Stimulated activated CD4-positive, alpha-beta T cell treated with anti-CD3 and anti-CD28 coated beads, Interleukin-4, amount 100 ng/mL, for 4 hours (primary cell): ENCODE measurements at regions not wholly inside any gene's neighbourhood (a gene's known extent, or its start where the extent isn't known, plus 50 kb on each side); places are given as distances from the start of the nearest gene placed in this dataset.

Source experiments
- DNase-seq, 2 experiments: peaks; one replicate each; pipeline ENCODE4 v3.0.0-alpha.2; 2020

DNA sequence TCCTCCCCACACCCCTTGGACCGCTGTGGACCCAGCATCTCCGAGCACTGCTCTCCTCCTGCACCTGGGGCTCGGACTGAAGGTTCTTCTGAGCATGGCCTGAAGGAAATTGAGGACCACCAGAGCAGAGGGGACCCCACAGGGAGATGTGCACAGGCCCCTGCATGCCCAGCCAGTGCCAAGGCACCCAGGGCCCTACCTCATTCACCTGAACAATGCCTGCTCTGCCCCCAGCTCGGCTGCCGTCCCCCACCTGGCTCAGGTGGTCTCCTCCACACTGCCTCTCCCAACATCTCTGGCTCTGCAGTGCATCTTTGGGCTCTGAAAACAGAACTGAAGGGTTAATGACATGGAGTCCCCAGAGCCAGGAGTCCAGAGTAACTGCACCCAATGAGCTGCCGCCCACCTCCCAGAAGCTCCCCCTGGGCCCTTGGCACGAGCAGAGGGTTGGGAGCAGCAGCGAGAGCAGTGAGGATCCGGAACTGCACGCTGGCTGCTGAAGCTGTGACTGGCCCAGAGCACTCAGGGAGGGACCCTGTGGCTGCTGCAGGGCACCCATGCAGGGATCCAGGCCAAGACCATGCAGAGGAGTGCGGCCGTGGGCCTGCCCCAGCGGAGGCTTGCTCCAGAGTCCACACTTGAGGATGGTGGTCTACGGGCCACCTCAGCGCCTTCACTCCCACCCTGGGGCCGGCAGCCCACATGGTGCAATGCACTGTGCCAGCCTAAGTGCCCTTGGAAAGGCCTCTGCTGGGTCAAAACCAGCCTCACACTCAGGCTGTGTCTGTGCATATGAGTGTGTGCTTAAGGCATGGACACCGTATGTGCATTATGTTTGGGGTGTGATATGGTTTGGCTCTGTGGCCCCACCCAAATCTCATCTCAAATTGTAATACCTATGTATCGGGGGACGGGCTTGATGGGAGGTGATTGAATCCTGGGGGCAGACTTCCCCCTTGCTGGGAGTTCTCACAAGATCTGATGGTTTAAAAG, 686.1 kb downstream of the TBC1D22A start:
- DNase-seq = no peak

DNA sequence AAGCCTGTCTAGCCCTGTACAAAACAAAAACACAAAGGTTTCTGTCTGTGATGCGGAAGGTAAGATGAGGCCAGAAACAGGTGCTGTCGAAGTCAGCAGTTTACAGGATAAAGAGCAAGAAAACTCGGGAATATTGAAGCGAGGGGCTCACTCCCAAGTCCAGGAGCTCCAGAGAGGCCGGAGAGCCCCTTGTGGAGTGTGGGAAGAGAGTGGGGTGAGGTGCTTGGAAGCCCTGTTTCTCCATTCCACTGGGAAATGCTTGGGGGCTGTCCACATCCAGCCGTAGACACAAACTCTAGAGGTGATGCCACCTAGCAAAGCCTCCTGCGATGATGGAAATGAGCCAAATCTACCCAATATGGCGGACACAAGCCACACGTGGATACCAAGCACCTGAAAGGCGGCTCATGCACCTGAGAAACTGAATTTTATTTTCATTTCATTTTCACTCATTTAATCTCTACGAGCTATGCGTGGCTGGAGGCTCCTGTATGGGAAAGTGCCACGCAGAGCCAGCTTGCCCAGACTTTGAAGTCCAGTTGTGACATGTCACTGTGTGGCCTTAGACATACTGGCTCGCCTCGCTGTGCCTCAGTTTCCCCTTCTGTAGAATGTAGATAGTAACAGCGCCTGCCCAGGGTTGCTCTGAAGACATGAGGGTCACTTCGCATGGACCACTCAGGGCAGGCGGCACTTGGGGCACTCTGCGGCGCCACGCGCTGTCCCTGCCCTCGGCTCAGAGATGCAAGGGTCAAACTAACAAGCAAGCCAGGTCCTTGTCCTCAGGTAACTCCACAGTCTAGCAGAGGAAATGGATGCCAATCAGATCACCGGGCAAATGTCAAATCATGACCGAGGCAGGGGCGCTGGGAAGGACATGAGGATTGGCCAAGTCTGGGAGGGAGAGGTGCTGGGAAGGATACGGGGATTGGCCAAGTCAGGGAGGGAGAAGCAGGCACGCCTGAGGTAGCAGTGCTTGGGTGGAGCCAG, 684.7 kb downstream of the TBC1D22A start:
- DNase-seq = no peak

DNA sequence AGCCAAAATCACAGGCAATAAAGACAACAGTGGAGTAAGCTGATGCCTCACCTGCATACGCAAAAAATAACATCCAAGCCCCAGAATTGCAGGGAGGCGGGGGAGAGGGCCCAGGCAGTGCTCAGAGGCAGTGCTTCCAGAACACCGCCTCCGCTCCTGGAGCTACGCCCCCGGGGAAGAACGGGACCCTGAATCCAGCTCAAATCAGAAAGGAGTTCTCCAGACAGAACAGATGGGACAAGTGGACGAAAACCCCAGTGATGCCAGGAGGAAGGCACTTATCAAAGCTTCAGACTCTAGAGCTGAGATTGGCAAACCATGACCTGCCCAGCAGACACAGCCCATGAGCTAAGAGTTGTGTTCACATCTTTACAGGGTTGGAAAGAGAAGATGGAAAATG, 683.9 kb downstream of the TBC1D22A start:
- no peak for DNase-seq

DNA sequence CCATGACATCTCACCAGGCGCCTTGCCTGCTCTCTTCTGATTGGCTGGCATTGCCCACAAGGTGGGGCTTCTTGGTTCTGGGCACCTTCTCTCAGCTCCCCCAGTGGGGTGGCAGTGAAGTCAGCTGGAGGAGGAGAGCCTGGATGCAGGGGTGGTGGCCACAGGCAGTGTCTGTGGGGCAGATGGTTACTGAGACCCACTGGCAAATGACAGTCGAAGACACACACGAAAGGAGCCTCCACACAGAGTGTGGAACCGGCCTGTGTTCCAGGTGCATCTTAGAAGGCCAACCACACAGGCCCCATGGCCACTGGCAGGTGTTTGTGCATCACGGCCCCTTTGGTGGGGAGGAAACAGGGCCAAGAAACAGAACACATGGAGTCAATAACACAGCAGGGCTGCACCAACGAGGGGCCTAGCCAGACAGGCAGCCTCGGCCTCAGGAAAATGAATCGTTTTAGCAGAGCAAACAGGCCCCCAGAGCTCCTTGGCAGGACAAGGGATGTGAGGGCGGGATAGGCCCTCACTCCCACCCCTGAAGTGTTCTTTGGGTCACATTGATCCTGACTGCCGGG, 683.4 kb downstream of the TBC1D22A start:
- no peak for DNase-seq

DNA sequence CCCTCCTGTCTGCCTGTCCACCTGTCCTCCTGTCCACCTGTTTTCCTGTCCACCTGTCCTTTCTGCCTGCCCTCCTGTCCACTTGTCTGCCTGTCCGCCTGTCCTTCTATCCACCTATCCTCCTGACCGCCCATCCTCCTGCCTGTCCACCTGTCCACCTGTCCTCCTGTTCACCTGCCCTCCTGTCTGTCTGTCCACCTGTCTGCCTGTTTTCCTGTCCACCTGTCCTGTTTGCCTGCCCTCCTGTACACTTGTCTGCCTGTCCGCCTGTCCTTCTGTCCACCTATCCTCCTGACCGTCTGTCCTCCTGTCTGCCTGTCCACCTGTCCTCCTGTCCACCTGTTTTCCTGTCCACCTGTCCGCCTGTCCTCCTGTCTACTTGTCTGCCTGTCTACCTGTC, 682.8 kb downstream of the TBC1D22A start:
- no peak for DNase-seq

DNA sequence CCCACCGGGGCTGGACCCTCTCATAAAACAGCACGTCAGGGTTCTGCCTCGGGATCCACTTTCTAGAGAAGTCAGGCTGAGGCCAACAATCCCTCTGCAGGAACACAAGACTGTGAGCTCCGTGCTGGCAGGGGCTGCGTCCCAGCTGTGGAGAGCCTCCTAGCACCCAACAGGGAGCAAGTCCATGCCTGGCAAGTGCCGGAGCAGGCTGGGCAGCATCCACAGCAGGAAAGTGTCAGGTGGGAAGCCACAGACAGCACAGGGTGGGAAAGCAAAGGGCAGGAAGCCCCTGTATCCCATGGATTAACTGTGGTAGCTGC, 682.3 kb downstream of the TBC1D22A start:
- no peak for DNase-seq

DNA sequence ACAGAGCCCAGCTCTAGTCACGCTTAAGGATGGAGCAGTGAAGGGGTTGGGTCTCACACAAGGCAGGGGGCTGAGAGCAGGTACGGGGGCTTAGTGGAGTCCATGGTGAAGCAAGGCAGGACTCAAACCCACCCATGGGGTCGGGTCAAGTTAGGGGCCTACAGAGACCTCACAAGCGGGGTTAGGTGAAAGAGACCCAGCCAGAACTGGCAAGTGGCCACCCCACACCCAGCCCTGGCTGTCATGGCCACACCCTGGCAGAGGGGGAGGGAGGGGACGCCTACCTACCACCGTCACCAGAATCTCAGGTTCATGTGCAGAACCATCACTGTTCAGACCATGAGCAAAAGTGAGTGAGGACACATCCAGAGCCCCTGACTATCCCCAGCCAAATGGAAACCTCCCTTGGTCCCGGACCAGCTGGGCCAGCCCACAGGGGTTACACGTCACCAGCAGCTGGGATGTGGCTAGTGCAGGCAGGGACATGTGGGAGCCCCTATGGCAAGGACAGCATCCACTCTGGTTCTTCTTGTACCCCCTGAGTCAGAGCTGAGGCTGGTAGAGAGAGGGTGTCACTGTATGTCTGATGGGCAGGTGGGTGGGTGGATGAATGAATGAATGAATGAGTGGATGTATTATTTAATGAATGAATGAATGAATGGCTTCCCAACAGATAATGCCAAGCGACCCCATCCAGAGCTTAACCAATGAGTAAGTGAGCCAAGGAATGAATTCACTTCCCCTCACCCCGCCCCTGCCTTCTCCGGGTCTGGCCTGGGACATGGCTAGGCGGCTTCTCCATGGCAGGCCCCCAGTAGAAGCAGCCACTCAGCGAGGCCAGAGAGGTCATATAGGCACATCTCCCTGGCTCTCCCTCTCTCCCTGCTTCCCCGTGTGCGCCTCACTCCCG, 681.6 kb downstream of the TBC1D22A start:
- no peak for DNase-seq

DNA sequence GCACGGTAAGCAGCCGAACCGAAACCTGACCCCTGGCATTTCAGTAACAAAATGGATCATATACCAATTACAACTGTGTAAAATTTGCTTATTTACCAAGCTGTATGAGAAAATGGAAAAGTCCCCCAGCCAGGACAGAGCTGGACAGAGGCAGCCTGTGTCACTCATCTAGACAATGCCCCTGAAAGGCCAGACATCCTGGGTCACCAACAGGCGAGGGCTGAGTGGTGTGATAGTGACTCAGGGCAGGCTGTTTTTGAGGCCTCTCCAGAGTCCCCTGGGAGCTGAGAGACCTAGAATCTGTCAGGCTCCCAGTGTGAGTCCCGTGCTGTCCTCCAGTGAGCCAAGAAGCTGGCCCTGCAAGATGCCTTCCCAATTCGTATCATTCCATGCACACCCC, 680.4 kb downstream of the TBC1D22A start:
- DNase-seq = no peak

DNA sequence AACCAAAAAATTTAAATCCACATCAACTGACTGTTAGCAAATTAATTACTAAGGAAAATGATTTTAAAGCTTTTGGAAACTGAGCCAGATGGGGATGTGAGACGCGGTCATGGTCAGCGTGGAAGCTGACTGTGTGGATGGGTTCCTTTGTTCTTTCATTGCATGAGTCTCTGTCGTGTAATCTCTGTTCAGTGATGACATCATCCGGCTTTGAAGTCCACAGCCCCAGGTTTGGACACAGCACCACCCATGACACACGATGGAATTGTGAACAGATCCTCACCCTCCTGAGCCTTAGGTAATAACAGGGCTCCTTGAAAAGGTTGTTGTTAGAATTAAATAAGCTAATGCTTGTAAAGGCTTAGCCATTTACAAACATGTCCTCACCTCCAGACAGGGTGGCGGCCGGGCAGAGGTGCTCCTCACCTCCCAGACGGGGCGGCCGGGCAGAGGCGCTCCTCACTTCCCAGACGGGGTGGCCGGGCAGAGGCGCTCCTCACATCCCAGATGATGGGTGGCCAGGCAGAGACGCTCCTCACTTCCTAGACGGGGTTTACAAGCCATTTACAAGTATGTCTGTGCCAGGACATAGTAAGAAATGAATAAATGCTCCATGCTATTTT, 677.3 kb downstream of the TBC1D22A start:
- no peak for DNase-seq

DNA sequence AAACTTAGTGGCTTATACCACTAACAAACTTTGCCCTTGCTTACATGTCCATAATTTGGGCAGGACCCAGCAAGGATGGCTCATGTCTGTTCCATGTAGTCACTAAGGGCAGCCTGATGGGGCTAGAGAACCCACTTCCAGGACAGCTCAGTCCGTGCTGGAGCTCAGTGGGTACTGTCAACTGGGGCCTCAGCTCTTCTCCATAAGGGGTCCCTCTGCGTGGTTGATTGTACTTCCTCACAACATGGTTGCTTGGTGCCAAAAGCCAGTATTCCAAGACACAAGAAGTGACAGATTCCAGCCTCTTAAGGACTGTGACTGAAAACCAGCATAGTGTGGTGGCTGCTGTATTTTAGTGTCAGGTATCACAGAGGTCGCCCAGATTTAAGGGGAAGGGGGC, 675.2 kb downstream of the TBC1D22A start:
- DNase-seq = no peak

DNA sequence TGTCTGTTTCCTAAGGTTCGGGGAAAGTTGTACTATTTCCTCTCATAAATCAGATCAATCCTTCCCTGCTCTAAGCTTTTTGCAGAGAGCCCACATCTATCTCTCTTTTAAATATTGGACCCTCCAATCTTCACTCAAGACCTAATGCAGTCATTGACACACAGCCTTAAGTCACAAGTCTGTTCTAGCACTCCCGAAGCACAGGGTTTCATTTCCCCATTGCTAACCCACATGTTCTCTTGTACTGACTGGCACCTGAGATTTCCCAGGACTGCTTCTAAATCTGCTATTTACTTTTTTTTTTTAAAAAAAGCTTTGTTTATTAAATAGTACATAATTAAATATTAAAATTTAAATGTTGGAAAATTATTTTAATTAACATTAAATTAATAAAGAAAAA, 674.7 kb downstream of the TBC1D22A start:
- no peak for DNase-seq

DNA sequence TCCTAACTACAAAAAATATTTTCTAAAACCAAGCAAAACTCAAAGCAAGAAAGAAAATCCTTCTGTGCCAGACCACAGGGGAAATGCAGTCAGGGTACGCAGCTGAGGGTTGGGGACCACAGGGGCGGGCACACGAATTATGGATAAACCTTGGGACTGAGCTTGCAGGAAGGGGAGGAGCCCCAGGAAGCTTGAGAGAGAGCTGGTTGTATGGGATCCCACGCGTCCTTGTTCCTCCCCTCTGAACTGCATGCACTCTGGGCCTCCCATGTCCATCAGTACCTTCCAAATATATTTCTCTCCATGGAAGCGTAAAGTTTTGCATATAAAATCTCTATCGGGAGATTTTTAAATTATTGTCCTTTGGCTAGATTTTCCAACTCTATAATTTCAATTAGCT, 673.4 kb downstream of the TBC1D22A start:
- no peak for DNase-seq

DNA sequence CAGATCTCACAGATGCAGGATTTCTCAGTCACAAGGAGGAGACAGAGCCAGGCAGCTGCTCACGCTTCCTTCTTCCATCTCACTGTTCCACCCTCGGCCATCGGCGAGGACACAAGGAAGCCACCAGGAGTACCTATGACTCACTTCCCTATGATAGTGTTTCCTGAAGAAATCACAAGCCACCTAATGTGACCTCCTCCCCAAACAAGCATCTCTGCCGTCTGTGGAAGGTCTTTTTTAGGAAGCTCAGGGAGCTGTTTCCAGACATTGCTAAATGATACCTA, 672.7 kb downstream of the TBC1D22A start:
- DNase-seq = no peak

DNA sequence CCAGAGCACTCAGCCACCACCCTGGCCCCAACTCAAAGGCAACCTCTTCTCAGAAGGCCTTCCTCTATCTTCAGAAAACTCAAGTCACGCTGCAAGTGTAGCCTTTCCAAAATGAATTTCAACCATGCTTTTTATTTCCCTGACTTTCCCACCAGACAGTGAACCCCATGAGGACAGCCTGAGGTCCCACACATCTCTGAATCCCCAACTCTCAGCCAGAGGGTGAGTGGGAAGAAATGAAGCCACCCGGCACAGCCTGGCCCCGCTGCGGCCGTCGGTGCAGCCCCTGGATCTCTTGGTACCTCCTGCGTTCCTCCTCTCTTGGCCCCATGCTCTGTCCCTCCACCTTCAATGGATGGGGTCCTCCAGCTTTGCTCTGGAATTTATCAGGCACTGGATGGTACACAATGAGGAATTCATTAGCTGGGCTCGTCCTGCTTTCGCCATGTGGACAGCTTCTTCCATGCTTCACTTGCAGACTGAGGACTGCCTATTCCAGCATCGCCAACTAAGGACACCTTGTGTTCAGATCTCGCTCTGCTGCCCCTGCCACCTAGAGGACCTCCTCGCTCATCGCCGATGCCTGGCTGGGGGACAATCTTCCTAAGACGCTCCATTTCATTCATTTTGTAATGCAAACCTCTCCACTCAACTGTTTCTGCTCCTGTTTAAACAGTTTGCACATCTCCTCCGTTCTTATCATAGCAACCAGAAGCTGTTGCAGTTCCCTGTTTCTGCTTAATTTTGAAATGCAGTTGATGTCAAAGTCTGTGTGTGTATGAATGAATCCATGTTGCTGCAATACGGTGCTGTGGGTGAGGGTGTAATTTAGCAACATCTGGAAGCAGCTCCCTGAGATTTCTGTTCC, 672.1 kb downstream of the TBC1D22A start:
- DNase-seq = no peak

DNA sequence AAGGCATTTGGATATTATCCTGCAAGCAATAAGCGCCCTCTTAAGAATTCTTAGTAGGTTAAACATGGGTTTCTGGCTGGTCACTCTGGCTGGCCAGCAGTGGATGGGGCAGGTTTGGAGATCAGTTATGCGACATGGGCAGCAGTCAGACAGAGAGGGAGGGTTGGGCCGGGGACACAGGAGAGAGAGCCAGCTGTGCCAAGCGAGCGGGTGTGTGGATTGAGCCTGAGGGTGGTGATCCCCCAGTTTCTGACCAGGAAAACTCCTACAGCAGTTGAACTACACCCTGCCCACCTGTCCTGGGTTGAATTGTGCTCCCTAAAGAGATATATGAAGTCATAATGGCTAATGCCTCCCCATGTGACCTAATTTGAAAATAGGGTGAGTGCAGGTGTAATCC, 671.2 kb downstream of the TBC1D22A start:
- no peak for DNase-seq

DNA sequence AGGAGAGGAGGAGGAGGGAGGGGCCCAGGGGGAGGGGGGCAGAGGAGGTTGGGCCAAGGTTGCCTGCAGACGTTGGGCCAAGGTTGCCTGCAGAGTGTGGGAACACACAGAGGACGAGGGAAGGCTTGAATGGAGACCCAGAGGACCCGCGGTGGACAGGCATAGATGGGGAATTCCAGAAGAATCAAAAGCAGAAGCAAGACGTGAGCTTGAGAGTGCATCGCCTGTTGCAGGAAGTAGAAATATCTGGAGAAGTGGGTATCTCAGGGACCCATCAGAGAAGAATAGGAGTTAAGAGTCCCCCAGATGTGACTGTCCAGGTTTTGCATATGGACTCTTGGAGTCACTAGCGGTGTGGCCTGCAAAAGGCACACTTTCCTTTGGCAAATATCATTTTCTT, 670.2 kb downstream of the TBC1D22A start:
- no peak for DNase-seq

DNA sequence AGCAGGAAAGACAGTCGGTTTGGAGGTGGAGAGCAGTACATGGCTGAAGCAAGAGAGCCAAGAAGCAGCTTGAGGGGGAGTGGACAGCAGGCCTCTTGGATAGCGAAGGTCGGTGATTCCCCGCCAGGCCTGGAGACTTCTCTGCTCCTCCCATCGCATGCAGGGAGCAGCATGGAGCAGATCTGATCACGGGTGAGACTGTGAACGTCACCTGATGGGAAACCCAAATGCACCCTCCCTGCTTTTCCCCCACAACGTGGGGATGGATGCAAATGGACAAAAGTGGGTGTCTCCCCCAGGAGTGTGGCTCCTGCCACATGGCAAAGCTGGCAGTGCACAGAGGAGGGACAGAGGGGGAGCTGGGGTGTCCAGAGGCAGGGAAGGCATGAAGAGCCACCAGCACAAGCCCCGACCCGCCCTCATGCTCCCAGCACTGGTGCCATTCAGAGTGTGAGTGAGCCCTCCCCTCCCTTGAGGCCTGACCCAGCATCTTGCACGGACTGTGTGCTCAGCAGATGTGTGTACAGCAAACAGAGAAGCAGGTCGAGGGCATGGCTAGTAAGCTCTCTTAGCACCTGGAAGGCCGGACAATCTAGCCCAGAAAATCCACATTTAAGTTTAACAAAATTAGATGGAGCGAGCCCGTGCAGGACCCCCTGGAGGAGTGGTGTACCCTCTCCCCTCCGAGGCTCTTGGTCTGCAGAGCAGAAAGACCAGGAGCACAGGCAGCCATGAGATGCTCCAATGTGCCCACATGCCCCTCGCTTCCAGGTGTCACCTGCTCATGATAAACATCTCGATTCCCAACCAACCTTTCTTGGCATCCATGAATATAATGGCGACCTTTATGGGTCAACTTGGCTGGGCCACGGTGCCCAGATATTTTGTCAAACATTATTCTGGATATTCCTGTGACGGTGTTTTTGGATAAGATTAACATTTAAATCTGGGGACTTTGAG, 661.7 kb downstream of the TBC1D22A start:
- no peak for DNase-seq

DNA sequence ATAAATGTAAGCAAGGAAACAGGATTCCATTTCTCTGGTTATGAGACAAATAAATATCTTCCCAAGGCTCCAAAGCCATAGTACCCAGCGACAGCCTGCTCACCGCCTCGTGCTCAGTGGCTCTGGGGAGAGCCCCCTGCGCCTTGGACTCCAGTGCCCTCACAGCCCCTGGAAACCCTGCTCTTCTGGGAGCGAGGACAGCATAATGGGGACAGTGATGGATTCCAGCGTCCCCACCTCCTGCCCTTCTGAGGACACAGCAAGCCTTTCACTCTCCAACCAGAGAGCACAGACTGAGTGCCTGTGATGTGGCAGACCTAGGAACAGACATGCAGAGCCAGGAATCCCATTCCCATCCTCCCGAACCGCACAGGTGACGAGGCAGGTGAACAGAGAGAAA, 660.8 kb downstream of the TBC1D22A start:
- DNase-seq = no peak

DNA sequence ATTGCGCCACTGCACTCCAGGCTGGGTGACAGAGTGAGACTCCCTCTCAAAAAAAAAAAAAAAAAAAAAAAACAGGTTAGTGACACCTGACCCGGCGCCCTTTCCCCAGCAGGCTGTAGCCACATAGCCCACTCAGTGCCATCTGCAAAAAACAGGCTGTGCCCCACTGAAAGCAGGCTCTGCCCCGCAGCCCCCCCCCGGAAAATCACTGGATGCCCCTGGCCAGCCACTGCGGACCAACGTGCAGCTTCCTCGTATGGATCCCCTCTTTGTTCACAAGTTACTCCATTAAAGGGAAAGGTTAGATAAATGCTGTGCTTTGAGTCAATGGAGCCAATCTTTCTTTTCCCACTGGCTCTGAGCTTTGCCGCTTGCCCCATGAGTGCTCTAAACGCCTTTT, 660.3 kb downstream of the TBC1D22A start:
- no peak for DNase-seq

DNA sequence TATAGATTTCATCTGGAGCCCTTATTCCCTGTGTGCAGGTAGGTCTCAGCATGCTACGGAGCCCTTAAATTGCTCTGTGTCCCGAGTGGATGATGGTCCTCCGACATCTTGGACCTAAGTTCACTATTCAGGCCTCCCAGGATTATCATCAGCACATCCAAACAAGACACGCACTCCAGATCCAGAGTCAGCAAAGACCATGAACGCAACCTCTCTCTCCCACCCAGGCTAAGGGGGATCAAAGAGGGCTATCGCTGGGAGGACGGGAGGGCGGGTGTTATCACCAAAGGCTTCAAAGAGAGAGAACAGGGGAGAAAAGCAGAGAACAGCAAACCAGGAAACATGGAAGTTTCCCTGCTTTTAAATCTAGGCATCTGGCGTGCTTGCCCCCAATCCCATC, 659.4 kb downstream of the TBC1D22A start:
- no peak for DNase-seq
